OCI-LY7 (cell line): ENCODE measurements at regions not wholly inside any gene's neighbourhood (a gene's known extent, or its start where the extent isn't known, plus 50 kb on each side); places are given as distances from the start of the nearest gene placed in this dataset.
"Not testable (repeated sequence)": the region's sequence is repeated elsewhere in the genome, so short reads cannot be mapped to it uniquely, and the experiment has no call there.

Source experiments
- BruUV-seq: library from RNA; stranded (reverse); fragments of 400-500 nt; replicated peaks from 2 replicates; lab custom pipeline; 2021; lab: Mats Ljungman, UMichigan
- CTCF ChIA-PET: fragments of 300-600 bp; sonication (Branson Sonifier 250); formaldehyde crosslinking; loops from one replicate; lab custom pipeline; 2022; ENCODE audit warnings: antibody characterized with exemption; ENCODE audit not compliant: unreplicated experiment; lab: Charles Lee
- POLR2A ChIA-PET: fragments of 300-600 bp; sonication (Branson Sonifier 250); formaldehyde crosslinking; loops from one replicate; lab custom pipeline; 2022; ENCODE audit warnings: antibody characterized with exemption; lab: Charles Lee
- DNase-seq: peaks from one replicate; pipeline ENCODE4 v3.0.0-alpha.2; 2015; ENCODE audit warnings: low spot score
- H2AFZ ChIP-seq: fragments of 200-600 bp; sonication (generic), shearing (Covaris generic); 2 replicates; pipeline ENCODE4 v1.6.1; 2014; ENCODE audit warnings: mild to moderate bottlenecking, antibody characterized with exemption, low read length, moderate library complexity
- H3K27ac ChIP-seq: fragments of 200-600 bp; sonication (generic); 2 replicates; pipeline ENCODE4 v1.5.1; 2014; ENCODE audit warnings: mixed run types, low read depth, mild to moderate bottlenecking, moderate library complexity, low read length, inconsistent platforms; ENCODE audit not compliant: poor library complexity, severe bottlenecking
- H3K36me3 ChIP-seq: fragments of 200-600 bp; sonication (generic); 2 replicates; pipeline ENCODE4 v1.6.1; 2014; ENCODE audit warnings: mild to moderate bottlenecking, antibody characterized with exemption, low read length, moderate library complexity, mixed read lengths; ENCODE audit not compliant: insufficient read depth
- H3K4me1 ChIP-seq: fragments of 200-600 bp; sonication (generic); 2 replicates; pipeline ENCODE4 v1.5.1; 2014; ENCODE audit warnings: mild to moderate bottlenecking, low read length; ENCODE audit not compliant: insufficient read depth, poor library complexity, severe bottlenecking
- H3K4me2 ChIP-seq: fragments of 200-600 bp; sonication (generic); 2 replicates; pipeline ENCODE4 v1.6.1; 2014; ENCODE audit warnings: mild to moderate bottlenecking, low read length
- H3K4me3 ChIP-seq: fragments of 200-600 bp; sonication (generic); 2 replicates; pipeline ENCODE4 v1.5.1; 2014; ENCODE audit warnings: mild to moderate bottlenecking, low read depth, low read length; ENCODE audit not compliant: poor library complexity, severe bottlenecking
- H3K79me2 ChIP-seq: fragments of 200-600 bp; sonication (generic); 2 replicates; pipeline ENCODE4 v1.6.1; 2016; ENCODE audit warnings: low read depth, mild to moderate bottlenecking, low read length, moderate library complexity, mixed read lengths; ENCODE audit not compliant: insufficient read depth
- H3K9me2 ChIP-seq: fragments of 200-600 bp; sonication (generic); 2 replicates; pipeline ENCODE4 v1.6.1; 2016; ENCODE audit warnings: mild to moderate bottlenecking, low read length, mixed read lengths; ENCODE audit not compliant: insufficient read depth
- H3K9me3 ChIP-seq: fragments of 200-600 bp; sonication (generic); 2 replicates; pipeline ENCODE4 v1.6.1; 2014; ENCODE audit warnings: mild to moderate bottlenecking, mixed run types, low read length, mixed read lengths
- H4K20me1 ChIP-seq: fragments of 200-600 bp; sonication (generic); 2 replicates; pipeline ENCODE4 v1.6.1; 2014; ENCODE audit warnings: mild to moderate bottlenecking, antibody characterized with exemption, low read length, moderate library complexity, mixed read lengths; ENCODE audit not compliant: insufficient read depth
- EZH2phosphoT487 ChIP-seq: fragments of 200-600 bp; sonication (generic); IDR thresholded peaks from 2 replicates; pipeline ENCODE4 v1.6.1; 2018; ENCODE audit warnings: low read depth, borderline replicate concordance, mild to moderate bottlenecking, mixed run types, antibody characterized with exemption, low read length, moderate library complexity, mixed read lengths
- intact Hi-C: fragments of 100-400 bp; cut with micrococcal nuclease; formaldehyde crosslinking; loops from one replicate; pipeline ENCODE4 v1.10.0; 2022; ENCODE audit not compliant: unreplicated experiment
- TF ChIP-seq, protein P1 (sequence below): fragments of 200-600 bp; sonication (generic); conservative IDR thresholded peaks from 2 replicates; pipeline ENCODE4 v1.5.1; 2014; ENCODE audit warnings: mild to moderate bottlenecking, antibody characterized with exemption, low read length, moderate library complexity, mixed read lengths

- Histone ChIP-seq H3K4me1 (no peaks in the 10 kb centered on the region), H4K20me1 (no peaks in the 10 kb centered on the region), H3K9me3 (no peaks in the 10 kb centered on the region), H2AFZ (no peak overlapping the region), H3K4me2 (no peak overlapping the region), H3K36me3 (no peaks in the 10 kb centered on the region), H3K9me2 (no peaks in the 10 kb centered on the region), H3K4me3 (no peak overlapping the region), H3K79me2 (no peaks in the 10 kb centered on the region), H3K27ac (no peak overlapping the region)
- intact Hi-C loops, result no loop called here
- TF ChIP-seq EZH2phosphoT487, result no peak
- TF ChIP-seq, protein P1, sequence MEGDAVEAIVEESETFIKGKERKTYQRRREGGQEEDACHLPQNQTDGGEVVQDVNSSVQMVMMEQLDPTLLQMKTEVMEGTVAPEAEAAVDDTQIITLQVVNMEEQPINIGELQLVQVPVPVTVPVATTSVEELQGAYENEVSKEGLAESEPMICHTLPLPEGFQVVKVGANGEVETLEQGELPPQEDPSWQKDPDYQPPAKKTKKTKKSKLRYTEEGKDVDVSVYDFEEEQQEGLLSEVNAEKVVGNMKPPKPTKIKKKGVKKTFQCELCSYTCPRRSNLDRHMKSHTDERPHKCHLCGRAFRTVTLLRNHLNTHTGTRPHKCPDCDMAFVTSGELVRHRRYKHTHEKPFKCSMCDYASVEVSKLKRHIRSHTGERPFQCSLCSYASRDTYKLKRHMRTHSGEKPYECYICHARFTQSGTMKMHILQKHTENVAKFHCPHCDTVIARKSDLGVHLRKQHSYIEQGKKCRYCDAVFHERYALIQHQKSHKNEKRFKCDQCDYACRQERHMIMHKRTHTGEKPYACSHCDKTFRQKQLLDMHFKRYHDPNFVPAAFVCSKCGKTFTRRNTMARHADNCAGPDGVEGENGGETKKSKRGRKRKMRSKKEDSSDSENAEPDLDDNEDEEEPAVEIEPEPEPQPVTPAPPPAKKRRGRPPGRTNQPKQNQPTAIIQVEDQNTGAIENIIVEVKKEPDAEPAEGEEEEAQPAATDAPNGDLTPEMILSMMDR, result no peak
- POLR2A ChIA-PET, result no interaction called here
- CTCF ChIA-PET, result no interaction called here
- no peak for DNase-seq
- no TSS peak for BruUV-seq
Observed at GRCh38 chr3:20558161-20558560, 372.2 kb upstream of the SGO1 start.

DNA sequence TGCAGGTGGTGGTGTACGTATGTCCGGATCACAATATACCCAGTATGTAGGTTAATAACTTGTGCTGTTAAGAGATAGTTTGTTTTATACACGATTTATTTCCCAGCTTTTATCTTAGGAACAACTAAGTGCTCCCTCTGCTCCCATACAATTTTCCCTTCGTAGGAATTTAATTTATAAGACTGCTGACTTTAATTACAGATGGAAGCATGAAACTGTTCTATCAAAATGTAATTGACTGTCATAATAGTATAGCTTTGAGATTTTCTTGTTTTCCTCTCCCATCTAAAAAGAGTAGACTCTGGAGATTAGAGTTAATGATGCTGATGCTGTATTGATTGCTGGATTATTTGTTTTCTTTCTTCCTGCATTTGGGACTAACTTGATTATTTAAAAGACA is 370.7 kb upstream of the SGO1 start:
- POLR2A ChIA-PET, result interaction anchor here (0.7 kb wide), 1 partner anchor 138 kb away, joined by 3 read pairs; no protein-coding TSS in a partner anchor
- no peaks in the 10 kb centered on the region for H4K20me1 ChIP-seq

GRCh38 chr3:20552605-20553275 is 366.7 kb upstream of the SGO1 start:
- Histone ChIP-seq H3K4me1 (no peaks in the 10 kb centered on the region), H3K79me2 (no peaks in the 10 kb centered on the region), H3K36me3 (no peaks in the 10 kb centered on the region), H4K20me1 (no peaks in the 10 kb centered on the region), H3K4me3 (no peak overlapping the region), H3K9me3 (no peaks in the 10 kb centered on the region), H2AFZ (no peak overlapping the region), H3K9me2 (no peaks in the 10 kb centered on the region), H3K4me2 (no peak overlapping the region), H3K27ac (no peak overlapping the region)
- ChIA-PET CTCF (no interaction called here), POLR2A (interaction anchor here (1.0 kb wide), 1 partner anchor 22 kb away, joined by 4 read pairs; no protein-coding TSS in a partner anchor)
- DNase-seq, result no peak
- BruUV-seq, result no TSS peak
- TF ChIP-seq EZH2phosphoT487, result no peak
- TF ChIP-seq, protein P1, result no peak
- intact Hi-C loops, result no loop called here

More for the DNA sequence above, 370.7 kb upstream of the SGO1 start:
- Histone ChIP-seq H3K27ac (no peak overlapping the region), H3K36me3 (no peaks in the 10 kb centered on the region), H3K4me3 (no peak overlapping the region), H3K79me2 (no peaks in the 10 kb centered on the region), H3K4me2 (no peak overlapping the region), H3K9me2 (no peaks in the 10 kb centered on the region), H2AFZ (no peak overlapping the region), H3K9me3 (no peaks in the 10 kb centered on the region), H3K4me1 (no peaks in the 10 kb centered on the region)
- BruUV-seq, result no TSS peak
- no peak for DNase-seq
- TF ChIP-seq EZH2phosphoT487, result no peak
- TF ChIP-seq, protein P1, result no peak
- intact Hi-C loops, result no loop called here
- CTCF ChIA-PET, result no interaction called here

- H3K27ac ChIP-seq, H3K9me2 ChIP-seq, H3K4me1 ChIP-seq, CTCF ChIA-PET, H2AFZ ChIP-seq, H3K9me3 ChIP-seq, H4K20me1 ChIP-seq, BruUV-seq, H3K4me2 ChIP-seq, POLR2A ChIA-PET, H3K36me3 ChIP-seq, DNase-seq, H3K79me2 ChIP-seq, H3K4me3 ChIP-seq, intact Hi-C loops: not testable (repeated sequence)
Observed at GRCh38 chr3:20547361-20548269, 361.6 kb upstream of the SGO1 start.
